NCI-H1092 treated with DMSO at 0.1 percent for 48 hours (cell line): ENCODE measurements at regions not wholly inside any gene's neighbourhood (a gene's known extent, or its start where the extent isn't known, plus 50 kb on each side); places are given as distances from the start of the nearest gene placed in this dataset.

ENCODE experiments used
- DNase-seq: peaks from one replicate; lab custom pipeline; 2025; lab: John Stamatoyannopoulos, UW

DNA sequence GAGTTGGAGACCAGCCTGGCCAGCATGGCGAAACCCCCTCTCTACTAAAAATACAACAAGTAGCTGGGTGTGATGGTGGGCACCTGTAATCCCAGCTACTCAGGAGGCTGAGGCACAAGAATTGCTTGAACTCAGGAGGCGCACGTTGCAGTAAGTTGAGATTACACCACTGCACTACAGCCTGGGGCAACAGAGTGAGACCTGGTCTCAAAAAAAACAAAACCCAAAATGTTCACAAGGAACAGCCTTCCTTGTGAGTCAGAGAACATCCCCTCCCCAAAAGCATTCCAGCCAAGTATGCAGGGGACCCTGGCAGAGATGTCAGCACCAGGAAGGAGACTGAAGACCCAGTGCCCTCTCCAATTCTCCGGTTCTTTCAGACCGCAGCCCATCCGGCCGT lies 314.9 kb upstream of the TSHZ3 start:
- DNase-seq: no peak

DNA sequence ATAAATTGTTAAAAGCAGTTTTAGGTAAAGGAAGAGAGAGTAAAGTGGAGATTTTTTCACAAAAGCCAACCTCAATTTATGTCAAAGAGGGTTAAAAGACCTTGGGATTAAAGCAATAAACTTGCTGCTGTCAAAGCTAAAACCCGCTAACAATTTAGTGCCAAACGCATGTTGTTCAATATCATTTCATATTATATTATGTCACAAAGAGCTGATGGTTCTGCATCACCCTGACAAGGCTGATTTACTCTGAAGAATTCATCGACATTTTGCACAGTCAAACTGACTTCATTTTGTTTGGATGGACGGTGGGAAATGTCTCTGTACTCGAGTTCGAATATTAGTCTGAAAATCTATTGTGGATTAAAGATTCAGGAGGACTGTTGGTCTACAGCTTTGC lies 315.8 kb upstream of the TSHZ3 start:
- no peak for DNase-seq

GRCh38 chr19:31666126-31666525 lies 316.9 kb upstream of the TSHZ3 start:
- DNase-seq: no peak

GRCh38 chr19:31667106-31667505 lies 317.9 kb upstream of the TSHZ3 start:
- no peak for DNase-seq

GRCh38 chr19:31668921-31669320 lies 319.7 kb upstream of the TSHZ3 start:
- DNase-seq: no peak

DNA sequence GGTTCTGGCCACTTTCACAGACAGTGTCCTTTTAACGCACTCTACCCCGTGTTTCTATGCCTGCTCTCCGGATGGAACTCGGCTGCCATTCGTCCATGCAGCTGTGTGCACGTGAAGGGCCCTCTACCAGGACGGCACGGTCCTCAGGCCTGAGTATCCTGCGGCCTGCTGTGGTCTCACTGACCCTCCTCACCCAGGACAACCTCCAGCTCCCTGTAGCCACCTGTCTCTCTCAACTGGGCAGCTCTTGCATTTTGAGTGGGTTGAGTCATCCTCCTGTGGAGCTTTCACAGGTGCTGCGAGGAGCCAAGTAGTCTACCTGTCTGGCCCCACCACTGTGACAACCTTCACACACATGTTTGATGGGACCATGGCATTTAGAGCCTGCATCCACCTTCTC lies 321.7 kb upstream of the TSHZ3 start:
- DNase-seq: no peak

GRCh38 chr19:31671411-31672035 lies 322.3 kb upstream of the TSHZ3 start:
- DNase-seq: no peak

- no peak for DNase-seq
Observed at GRCh38 chr19:31674503-31675192, 325.4 kb upstream of the TSHZ3 start.

DNA sequence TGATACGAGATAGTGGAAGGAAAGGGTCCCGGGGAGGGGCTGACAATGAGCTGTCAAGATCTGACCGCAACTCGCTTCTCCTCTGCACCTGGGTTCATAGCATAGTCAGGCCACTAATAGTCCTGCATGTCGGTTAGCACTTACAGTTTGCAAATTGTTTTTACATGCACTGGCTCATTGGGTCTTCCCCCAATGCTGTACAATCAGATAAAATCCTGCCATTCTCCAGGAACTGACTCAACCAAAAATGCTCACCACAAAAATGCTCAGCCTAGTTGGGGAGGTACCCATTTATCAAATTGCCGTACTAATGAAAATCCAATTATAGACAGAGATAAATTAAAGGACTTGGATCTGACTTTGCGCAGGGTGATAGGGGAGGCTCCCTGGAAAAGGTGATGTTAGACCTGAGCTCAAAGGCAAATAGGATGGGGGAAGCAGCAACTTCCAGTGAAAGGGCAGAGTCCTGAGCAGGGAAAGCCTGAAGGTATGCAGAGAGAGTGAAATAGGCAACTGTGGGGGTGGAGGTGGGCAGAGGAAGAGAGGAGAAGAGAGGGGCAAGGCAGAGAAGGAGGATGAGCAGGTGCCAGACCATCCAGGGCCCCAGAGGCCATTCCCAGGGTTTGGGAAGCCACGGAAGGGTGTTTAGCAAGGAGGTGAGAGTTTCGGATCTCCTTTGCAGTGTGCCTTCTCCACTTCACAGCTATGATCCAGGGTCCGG lies 326.1 kb upstream of the TSHZ3 start:
- DNase-seq: no peak

GRCh38 chr19:31676271-31677004 lies 327.2 kb upstream of the TSHZ3 start:
- DNase-seq: no peak

- no peak for DNase-seq
Observed at GRCh38 chr19:31678421-31678820, 329.2 kb upstream of the TSHZ3 start.

GRCh38 chr19:31681121-31681520 lies 331.9 kb upstream of the TSHZ3 start:
- DNase-seq: no peak

DNA sequence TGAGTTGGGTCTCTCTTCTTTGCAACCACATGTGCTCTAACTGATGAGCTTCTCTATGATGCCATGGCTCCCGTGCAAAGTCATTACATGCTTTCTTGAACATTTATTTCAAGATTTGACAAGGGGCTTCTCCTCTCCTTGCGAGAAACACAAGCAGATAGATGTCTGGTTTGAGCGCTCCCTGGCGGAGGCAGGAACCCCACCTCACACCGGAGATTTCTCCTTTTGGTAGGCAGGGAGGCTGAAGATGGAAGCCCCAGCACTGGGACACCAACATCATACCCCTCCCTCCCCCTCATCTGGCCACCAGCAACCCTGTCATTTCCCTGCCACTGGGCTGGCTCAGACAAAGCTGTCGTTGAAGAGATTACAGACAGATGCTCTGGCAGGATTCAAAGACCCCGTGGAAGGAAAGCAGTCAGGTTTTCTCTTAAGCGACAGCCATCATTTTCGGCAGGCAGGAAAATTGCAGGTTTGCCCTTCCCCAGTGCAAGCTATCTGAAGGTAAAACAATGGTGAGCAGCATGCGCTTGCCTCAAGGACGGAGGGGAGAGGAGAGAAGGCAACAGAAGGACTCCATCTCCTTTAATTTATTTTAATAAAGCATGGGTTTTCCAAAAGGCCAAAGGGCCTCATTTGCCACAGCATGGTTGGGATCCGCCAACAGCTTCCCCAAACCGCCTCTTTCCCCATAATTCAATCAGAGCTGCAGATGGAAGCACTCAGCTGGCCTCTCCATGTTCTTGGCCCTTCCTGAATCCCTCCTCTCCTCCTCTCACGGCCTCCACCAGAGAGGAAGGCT lies 344.1 kb upstream of the TSHZ3 start:
- no peak for DNase-seq

DNA sequence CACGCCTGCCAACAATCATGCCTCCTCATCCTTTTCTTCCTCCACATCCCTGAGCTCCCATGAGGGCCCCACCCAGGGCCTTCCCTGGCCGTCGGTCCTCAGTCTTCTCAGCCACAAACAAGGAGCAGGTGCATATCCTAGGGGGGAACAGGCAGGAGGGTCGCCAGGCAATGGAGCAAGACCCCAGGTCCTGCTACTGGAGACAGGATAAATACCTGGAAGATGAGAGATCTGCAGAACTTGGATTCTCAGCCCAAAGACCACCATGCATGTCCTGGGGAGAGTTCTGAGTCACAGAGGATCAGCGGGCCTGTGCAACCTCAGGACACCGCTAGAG lies 344.7 kb upstream of the TSHZ3 start:
- no peak for DNase-seq

DNA sequence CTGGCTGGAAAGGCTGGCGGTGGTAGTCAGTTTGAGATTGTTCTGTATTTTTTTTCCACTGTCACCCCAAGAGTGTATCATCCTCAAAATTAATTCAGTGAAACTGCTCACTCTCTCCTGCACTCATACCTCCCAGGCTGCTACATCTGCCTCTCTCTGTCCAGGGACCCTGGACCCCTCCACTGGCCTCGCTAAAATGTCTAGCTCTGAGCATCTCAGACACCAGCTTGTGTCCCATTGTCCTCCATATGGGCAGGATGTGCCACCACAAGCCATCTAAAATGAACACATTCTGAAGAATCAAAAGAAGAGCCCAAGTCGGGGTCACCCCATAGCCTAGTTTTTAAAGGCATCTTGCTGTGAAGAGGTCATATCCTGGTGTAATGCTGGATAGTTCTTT lies 345.5 kb upstream of the TSHZ3 start:
- DNase-seq: no peak

DNA sequence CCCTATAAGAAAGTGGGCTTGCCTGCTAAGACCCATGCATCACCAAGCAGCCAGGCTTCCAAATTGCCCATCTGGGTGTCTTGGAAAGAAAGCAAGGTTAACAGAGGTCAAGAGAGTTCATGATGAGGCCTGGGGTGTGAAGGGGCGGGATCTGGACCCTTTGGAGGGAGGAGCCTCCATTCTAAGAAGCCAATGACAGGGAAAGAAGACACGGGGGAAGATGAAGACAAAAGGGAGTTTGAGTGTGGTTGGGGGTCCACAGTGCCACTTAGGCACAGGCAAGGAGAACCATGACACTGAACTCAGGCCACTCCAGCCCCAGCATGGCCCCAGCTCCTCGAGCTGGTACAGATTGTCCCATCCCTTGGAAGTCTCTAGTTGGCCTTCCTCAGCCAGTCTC lies 350.2 kb upstream of the TSHZ3 start:
- no peak for DNase-seq

- DNase-seq: no peak
Observed at GRCh38 chr19:31701146-31701545, 351.9 kb upstream of the TSHZ3 start.

GRCh38 chr19:31705656-31706055 lies 356.4 kb upstream of the TSHZ3 start:
- DNase-seq: no peak

DNA sequence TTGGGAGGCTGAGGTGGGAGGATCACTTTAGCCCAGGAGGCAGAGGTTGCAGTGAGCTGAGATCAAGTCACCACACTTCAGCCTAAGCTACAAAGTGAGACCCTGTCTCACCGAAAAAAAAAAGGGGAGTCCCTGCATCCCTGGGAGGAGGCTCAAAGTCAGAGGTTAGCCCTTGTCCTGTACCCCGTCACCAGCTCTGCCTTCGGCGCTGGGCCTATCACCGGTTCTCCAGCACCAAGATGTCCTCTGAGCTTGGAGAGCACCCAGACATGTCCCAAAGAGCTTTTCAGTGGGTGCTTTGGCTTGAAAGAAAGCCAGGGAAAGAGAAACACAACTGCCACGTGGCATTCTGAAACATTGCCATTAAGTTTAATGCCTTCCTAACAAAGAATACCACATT lies 356.9 kb upstream of the TSHZ3 start:
- no peak for DNase-seq

DNA sequence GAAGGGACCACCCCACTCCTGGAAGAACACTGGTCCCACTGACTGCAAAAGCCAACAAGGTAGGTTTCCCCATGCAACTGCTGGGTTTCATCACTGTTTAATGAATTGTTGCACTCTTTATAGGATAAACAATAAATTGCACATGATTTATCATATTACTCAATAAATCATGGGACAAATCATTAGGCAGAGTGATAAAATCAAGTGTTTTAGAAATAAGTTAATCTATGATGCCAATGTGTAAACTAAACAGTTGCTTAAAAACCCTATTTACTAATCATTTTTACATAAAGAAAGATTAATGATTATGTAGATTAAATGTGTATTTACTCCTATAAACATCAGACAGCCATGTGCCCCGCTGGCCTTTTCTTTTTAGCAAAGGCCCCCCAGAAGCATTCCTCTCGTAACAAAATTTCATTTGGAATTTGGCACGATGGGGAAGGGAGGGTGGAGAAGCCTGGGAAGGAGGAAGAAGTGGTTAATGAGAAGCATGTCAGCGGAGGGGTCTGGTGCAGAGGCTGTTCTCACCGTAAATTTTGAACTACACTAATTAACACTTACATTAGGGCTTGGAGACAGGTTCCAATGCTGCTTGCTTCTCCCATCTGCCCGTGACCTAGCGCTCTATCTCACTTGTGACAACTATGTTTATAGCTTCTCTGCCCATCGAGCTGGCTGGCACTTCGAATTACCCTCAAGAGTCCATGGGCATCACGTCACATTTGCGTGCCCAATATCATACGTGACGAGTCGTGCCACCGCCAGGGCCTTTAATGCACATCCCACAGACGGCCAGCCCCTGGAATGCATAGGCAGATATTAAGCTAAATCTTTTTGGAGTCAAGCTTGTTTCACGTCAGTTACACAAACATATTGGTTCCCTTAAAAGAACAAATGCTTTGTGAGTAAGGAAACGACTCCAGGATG lies 357.7 kb upstream of the TSHZ3 start:
- no peak for DNase-seq

DNA sequence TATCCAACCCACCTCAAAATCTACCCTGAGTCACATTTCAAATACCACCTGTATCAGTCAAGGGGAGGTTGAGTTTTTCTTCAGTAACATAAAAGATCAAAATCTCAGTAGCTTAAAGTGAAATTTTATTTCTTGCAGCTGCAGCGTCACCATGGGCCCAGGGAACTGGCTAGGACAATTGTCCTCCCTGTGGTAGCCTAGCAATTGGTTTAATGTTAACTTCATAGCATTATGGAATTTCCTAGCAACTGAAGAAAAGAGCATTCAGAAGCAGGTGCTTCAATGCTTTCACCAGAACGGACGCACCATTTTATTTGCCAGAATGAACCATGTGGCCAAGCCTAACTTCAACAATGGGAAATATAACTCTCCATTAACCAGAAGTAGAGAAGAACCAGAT lies 359.3 kb upstream of the TSHZ3 start:
- DNase-seq: no peak
